NCI-H1417 treated with DMSO at 0.1 percent for 48 hours (cell line): ENCODE measurements at regions not wholly inside any gene's neighbourhood (a gene's known extent, or its start where the extent isn't known, plus 50 kb on each side); places are given as distances from the start of the nearest gene placed in this dataset.
"Not testable (repeated sequence)": the region's sequence is repeated elsewhere in the genome, so short reads cannot be mapped to it uniquely, and the experiment has no call there.

Source experiments
- DNase-seq: peaks from one replicate; lab custom pipeline; 2025; lab: John Stamatoyannopoulos, UW

GRCh38 chr6:91196729-91197128, 609.9 kb upstream of the MAP3K7 start:
- no peak for DNase-seq

- no peak for DNase-seq
Observed at GRCh38 chr6:91193446-91193845, 606.6 kb upstream of the MAP3K7 start.

- DNase-seq, result not testable (repeated sequence)
Observed at GRCh38 chr6:91190041-91190440, 603.2 kb upstream of the MAP3K7 start.

GRCh38 chr6:91185072-91185471, 598.2 kb upstream of the MAP3K7 start:
- DNase-seq, result no peak

GRCh38 chr6:91181416-91181815, 594.5 kb upstream of the MAP3K7 start:
- DNase-seq, result no peak

GRCh38 chr6:91173651-91174050, 586.8 kb upstream of the MAP3K7 start:
- no peak for DNase-seq

GRCh38 chr6:91173186-91173585, 586.3 kb upstream of the MAP3K7 start:
- no peak for DNase-seq

- DNase-seq, result no peak
Observed at GRCh38 chr6:91171754-91172462, 585.0 kb upstream of the MAP3K7 start.

GRCh38 chr6:91167846-91168245, 581.0 kb upstream of the MAP3K7 start:
- no peak for DNase-seq

GRCh38 chr6:91166271-91167046, 579.6 kb upstream of the MAP3K7 start:
- no peak for DNase-seq

GRCh38 chr6:91164105-91164504, 577.2 kb upstream of the MAP3K7 start:
- DNase-seq, result no peak

GRCh38 chr6:91161246-91161645, 574.4 kb upstream of the MAP3K7 start:
- no peak for DNase-seq

- no peak for DNase-seq
Observed at GRCh38 chr6:91155129-91155785, 568.4 kb upstream of the MAP3K7 start.

GRCh38 chr6:91152824-91153223, 566.0 kb upstream of the MAP3K7 start:
- DNase-seq, result no peak

- DNase-seq, result no peak
Observed at GRCh38 chr6:91149956-91150705, 563.3 kb upstream of the MAP3K7 start.

- no peak for DNase-seq
Observed at GRCh38 chr6:91149246-91149955, 562.5 kb upstream of the MAP3K7 start.

GRCh38 chr6:91144126-91144525, 557.3 kb upstream of the MAP3K7 start:
- no peak for DNase-seq

GRCh38 chr6:91142154-91142553, 555.3 kb upstream of the MAP3K7 start:
- no peak for DNase-seq

- no peak for DNase-seq
Observed at GRCh38 chr6:91141346-91141745, 554.5 kb upstream of the MAP3K7 start.

GRCh38 chr6:91140449-91140848, 553.6 kb upstream of the MAP3K7 start:
- no peak for DNase-seq

- DNase-seq, result no peak
Observed at GRCh38 chr6:91137286-91137685, 550.4 kb upstream of the MAP3K7 start.
